Astrocyte (in vitro differentiated cells and primary cell): ENCODE measurements at regions not wholly inside any gene's neighbourhood (a gene's known extent, or its start where the extent isn't known, plus 50 kb on each side); places are given as distances from the start of the nearest gene placed in this dataset.

Experiments used
- EZH2 ChIP-seq: IDR thresholded peaks from 2 replicates; pipeline ENCODE4 v1.6.1; 2012; ENCODE audit warnings: mild to moderate bottlenecking, low read length, inconsistent platforms; ENCODE audit not compliant: insufficient read depth
- TF ChIP-seq, protein P1 (sequence below): IDR thresholded peaks from 2 replicates; pipeline ENCODE4 v1.5.1; 2011; ENCODE audit warnings: low read depth, mild to moderate bottlenecking, inconsistent platforms, low read length, moderate library complexity; ENCODE audit not compliant: insufficient read depth

- TF ChIP-seq, protein P1, sequence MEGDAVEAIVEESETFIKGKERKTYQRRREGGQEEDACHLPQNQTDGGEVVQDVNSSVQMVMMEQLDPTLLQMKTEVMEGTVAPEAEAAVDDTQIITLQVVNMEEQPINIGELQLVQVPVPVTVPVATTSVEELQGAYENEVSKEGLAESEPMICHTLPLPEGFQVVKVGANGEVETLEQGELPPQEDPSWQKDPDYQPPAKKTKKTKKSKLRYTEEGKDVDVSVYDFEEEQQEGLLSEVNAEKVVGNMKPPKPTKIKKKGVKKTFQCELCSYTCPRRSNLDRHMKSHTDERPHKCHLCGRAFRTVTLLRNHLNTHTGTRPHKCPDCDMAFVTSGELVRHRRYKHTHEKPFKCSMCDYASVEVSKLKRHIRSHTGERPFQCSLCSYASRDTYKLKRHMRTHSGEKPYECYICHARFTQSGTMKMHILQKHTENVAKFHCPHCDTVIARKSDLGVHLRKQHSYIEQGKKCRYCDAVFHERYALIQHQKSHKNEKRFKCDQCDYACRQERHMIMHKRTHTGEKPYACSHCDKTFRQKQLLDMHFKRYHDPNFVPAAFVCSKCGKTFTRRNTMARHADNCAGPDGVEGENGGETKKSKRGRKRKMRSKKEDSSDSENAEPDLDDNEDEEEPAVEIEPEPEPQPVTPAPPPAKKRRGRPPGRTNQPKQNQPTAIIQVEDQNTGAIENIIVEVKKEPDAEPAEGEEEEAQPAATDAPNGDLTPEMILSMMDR, result peak; percentile 28
- TF ChIP-seq EZH2, result no peak
Measured at GRCh38 chr2:106596844-106597243, 109.7 kb downstream of the CD8B2 start.
